ENCODE measurements at regions not wholly inside any gene's neighbourhood (a gene's known extent, or its start where the extent isn't known, plus 50 kb on each side); places are given as distances from the start of the nearest gene placed in this dataset.

DNA sequence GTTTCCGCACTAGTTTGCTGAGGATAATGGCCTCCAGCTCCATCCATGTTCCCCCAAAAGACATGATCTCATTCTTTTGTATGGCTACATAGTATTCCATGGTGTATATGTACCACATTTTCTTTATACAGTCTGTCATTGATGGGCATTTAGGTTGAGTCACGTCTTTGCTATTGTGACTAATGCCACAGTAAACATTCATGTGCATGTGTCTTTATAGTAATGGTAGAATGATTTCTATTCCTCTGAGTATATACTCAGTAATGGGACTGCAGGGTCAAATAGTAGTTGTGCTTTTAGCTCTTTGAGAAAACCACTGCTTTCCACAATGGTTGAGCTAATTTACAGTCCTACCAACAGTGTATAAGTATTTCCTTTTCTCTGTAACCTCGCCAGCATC lies 78.3 kb upstream of the BCL9 start (continued):
- TF ChIP-seq, protein P1, sequence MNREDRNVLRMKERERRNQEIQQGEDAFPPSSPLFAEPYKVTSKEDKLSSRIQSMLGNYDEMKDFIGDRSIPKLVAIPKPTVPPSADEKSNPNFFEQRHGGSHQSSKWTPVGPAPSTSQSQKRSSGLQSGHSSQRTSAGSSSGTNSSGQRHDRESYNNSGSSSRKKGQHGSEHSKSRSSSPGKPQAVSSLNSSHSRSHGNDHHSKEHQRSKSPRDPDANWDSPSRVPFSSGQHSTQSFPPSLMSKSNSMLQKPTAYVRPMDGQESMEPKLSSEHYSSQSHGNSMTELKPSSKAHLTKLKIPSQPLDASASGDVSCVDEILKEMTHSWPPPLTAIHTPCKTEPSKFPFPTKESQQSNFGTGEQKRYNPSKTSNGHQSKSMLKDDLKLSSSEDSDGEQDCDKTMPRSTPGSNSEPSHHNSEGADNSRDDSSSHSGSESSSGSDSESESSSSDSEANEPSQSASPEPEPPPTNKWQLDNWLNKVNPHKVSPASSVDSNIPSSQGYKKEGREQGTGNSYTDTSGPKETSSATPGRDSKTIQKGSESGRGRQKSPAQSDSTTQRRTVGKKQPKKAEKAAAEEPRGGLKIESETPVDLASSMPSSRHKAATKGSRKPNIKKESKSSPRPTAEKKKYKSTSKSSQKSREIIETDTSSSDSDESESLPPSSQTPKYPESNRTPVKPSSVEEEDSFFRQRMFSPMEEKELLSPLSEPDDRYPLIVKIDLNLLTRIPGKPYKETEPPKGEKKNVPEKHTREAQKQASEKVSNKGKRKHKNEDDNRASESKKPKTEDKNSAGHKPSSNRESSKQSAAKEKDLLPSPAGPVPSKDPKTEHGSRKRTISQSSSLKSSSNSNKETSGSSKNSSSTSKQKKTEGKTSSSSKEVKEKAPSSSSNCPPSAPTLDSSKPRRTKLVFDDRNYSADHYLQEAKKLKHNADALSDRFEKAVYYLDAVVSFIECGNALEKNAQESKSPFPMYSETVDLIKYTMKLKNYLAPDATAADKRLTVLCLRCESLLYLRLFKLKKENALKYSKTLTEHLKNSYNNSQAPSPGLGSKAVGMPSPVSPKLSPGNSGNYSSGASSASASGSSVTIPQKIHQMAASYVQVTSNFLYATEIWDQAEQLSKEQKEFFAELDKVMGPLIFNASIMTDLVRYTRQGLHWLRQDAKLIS (CRISPR knock-in tag; IDR thresholded peaks at IDR 0.05; ENCODE audit: borderline replicate concordance) = no peak
- TF ChIP-seq IRF2 (CRISPR knock-in tag; IDR thresholded peaks at IDR 0.05; ENCODE audit: borderline replicate concordance, low read depth) = no peak
- no peak for TF ChIP-seq CBFB (CRISPR knock-in tag; IDR thresholded peaks at IDR 0.05; ENCODE audit: low read depth)
- TF ChIP-seq, protein P2, sequence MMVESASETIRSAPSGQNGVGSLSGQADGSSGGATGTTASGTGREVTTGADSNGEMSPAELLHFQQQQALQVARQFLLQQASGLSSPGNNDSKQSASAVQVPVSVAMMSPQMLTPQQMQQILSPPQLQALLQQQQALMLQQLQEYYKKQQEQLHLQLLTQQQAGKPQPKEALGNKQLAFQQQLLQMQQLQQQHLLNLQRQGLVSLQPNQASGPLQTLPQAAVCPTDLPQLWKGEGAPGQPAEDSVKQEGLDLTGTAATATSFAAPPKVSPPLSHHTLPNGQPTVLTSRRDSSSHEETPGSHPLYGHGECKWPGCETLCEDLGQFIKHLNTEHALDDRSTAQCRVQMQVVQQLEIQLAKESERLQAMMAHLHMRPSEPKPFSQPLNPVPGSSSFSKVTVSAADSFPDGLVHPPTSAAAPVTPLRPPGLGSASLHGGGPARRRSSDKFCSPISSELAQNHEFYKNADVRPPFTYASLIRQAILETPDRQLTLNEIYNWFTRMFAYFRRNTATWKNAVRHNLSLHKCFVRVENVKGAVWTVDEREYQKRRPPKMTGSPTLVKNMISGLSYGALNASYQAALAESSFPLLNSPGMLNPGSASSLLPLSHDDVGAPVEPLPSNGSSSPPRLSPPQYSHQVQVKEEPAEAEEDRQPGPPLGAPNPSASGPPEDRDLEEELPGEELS (CRISPR knock-in tag; IDR thresholded peaks at IDR 0.05) = no peak
- no peak for TF ChIP-seq GABPB1 (CRISPR knock-in tag; IDR thresholded peaks at IDR 0.05)
- TF ChIP-seq JUN (CRISPR knock-in tag; IDR thresholded peaks at IDR 0.05) = no peak

DNA sequence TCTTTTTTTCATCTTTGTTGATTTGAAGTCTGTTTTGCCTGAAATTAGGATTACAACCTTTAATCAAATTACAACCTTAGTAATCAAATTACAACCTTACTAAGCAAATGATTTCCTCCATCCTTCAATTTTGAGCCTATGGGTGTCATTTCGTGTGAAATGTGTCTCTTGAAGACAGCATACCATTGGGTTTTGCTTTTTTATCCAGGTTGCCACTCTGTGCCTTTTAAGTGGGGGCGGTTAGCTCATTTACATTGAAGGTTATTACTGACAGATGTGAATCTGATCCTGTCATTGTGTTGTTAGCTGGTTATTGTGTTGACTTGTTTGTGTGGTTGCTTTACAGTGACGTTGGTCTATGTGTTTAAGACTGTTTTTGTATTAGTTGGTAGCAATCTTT lies 74.8 kb upstream of the BCL9 start:
- Mint-ChIP-seq H3K27ac (no peak overlapping the region), H3K9me3 (peaks cover 29% of the 10 kb centered on the region), H3K4me3 (no peak overlapping the region), H3K36me3 (peaks cover 12% of the 10 kb centered on the region), H3K27me3 (ENCODE audit: low read depth) (peaks cover 40% of the 10 kb centered on the region), H3K4me1 (no peaks in the 10 kb centered on the region)
- no peak for TF ChIP-seq ZNF121 (CRISPR knock-in tag; IDR thresholded peaks at IDR 0.05)
- TF ChIP-seq SP1 (CRISPR knock-in tag; conservative IDR thresholded peaks at IDR 0.05) = no peak
- TF ChIP-seq, protein P3, sequence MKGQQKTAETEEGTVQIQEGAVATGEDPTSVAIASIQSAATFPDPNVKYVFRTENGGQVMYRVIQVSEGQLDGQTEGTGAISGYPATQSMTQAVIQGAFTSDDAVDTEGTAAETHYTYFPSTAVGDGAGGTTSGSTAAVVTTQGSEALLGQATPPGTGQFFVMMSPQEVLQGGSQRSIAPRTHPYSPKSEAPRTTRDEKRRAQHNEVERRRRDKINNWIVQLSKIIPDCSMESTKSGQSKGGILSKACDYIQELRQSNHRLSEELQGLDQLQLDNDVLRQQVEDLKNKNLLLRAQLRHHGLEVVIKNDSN (CRISPR knock-in tag; IDR thresholded peaks at IDR 0.05) = no peak
- TF ChIP-seq, protein P4, sequence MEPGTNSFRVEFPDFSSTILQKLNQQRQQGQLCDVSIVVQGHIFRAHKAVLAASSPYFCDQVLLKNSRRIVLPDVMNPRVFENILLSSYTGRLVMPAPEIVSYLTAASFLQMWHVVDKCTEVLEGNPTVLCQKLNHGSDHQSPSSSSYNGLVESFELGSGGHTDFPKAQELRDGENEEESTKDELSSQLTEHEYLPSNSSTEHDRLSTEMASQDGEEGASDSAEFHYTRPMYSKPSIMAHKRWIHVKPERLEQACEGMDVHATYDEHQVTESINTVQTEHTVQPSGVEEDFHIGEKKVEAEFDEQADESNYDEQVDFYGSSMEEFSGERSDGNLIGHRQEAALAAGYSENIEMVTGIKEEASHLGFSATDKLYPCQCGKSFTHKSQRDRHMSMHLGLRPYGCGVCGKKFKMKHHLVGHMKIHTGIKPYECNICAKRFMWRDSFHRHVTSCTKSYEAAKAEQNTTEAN (CRISPR knock-in tag; IDR thresholded peaks at IDR 0.05) = no peak
- no peak for TF ChIP-seq ATF1 (CRISPR knock-in tag; IDR thresholded peaks at IDR 0.05)
- TF ChIP-seq, protein P5, sequence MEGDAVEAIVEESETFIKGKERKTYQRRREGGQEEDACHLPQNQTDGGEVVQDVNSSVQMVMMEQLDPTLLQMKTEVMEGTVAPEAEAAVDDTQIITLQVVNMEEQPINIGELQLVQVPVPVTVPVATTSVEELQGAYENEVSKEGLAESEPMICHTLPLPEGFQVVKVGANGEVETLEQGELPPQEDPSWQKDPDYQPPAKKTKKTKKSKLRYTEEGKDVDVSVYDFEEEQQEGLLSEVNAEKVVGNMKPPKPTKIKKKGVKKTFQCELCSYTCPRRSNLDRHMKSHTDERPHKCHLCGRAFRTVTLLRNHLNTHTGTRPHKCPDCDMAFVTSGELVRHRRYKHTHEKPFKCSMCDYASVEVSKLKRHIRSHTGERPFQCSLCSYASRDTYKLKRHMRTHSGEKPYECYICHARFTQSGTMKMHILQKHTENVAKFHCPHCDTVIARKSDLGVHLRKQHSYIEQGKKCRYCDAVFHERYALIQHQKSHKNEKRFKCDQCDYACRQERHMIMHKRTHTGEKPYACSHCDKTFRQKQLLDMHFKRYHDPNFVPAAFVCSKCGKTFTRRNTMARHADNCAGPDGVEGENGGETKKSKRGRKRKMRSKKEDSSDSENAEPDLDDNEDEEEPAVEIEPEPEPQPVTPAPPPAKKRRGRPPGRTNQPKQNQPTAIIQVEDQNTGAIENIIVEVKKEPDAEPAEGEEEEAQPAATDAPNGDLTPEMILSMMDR (IDR thresholded peaks at IDR 0.05) = no peak
- no peak for TF ChIP-seq ZNF423 (CRISPR knock-in tag; IDR thresholded peaks at IDR 0.05)
- no peak for TF ChIP-seq SMAD4 (CRISPR knock-in tag; IDR thresholded peaks at IDR 0.05)
- TF ChIP-seq TCF7 (CRISPR knock-in tag; IDR thresholded peaks at IDR 0.05; ENCODE audit: low read depth) = no peak
- no peak for TF ChIP-seq ZNF416 (CRISPR knock-in tag; IDR thresholded peaks at IDR 0.05)
- TF ChIP-seq NFYB (CRISPR knock-in tag; conservative IDR thresholded peaks at IDR 0.05; ENCODE audit: low read depth) = no peak
- no peak for TF ChIP-seq TEAD1 (CRISPR knock-in tag; IDR thresholded peaks at IDR 0.05)
- TF ChIP-seq MXD4 (CRISPR knock-in tag; IDR thresholded peaks at IDR 0.05; ENCODE audit: borderline replicate concordance) = no peak
- ATAC-seq = no peak
- no peak for DNase-seq (ENCODE audit: low spot score)
- ChIA-PET POLR2A (no interaction called here), CTCF (no interaction called here)
